AG04450 (cell line): ENCODE measurements at regions not wholly inside any gene's neighbourhood (a gene's known extent, or its start where the extent isn't known, plus 50 kb on each side); places are given as distances from the start of the nearest gene placed in this dataset.

Experiments used
- CTCF ChIA-PET: fragments of 300-600, 350-600 bp; formaldehyde crosslinking; extraction: SDS; loops from one replicate; lab custom pipeline; 2022; ENCODE audit warnings: antibody characterized with exemption, inconsistent platforms; lab: Charles Lee
- POLR2A ChIA-PET: fragments of 350-600 bp; formaldehyde crosslinking; extraction: SDS; loops from one replicate; lab custom pipeline; 2021; ENCODE audit warnings: antibody characterized with exemption, inconsistent platforms; lab: Yijun Ruan, JAX
- DNase-seq: peaks from one replicate; pipeline ENCODE4 v3.0.0-alpha.2; 2011; ENCODE audit warnings: low read depth, low spot score
- H3K27ac ChIP-seq: one replicate; pipeline ENCODE4 v1.5.1; 2012; ENCODE audit warnings: low read depth, low read length, control low read depth
- H3K27me3 ChIP-seq: one replicate; pipeline ENCODE4 v1.6.0; 2012; ENCODE audit warnings: low read length; ENCODE audit not compliant: control insufficient read depth, insufficient read depth
- H3K4me3 ChIP-seq: 2 replicates; pipeline ENCODE4 v1.5.1; 2011; ENCODE audit warnings: mild to moderate bottlenecking, low read depth, low read length, control low read depth
- H3K9me3 ChIP-seq: 2 replicates; pipeline ENCODE4 v1.5.1; 2012; ENCODE audit warnings: low read length; ENCODE audit not compliant: control insufficient read depth, insufficient read depth
- TF ChIP-seq, protein P1 (sequence below): IDR thresholded peaks from 2 replicates; pipeline ENCODE4 v1.5.1; 2011; ENCODE audit warnings: low read depth, low read length, control low read depth, inconsistent platforms

GRCh38 chr6:27608916-27609883 is 136.3 kb upstream of the ZNF184 start:
- TF ChIP-seq, protein P1, sequence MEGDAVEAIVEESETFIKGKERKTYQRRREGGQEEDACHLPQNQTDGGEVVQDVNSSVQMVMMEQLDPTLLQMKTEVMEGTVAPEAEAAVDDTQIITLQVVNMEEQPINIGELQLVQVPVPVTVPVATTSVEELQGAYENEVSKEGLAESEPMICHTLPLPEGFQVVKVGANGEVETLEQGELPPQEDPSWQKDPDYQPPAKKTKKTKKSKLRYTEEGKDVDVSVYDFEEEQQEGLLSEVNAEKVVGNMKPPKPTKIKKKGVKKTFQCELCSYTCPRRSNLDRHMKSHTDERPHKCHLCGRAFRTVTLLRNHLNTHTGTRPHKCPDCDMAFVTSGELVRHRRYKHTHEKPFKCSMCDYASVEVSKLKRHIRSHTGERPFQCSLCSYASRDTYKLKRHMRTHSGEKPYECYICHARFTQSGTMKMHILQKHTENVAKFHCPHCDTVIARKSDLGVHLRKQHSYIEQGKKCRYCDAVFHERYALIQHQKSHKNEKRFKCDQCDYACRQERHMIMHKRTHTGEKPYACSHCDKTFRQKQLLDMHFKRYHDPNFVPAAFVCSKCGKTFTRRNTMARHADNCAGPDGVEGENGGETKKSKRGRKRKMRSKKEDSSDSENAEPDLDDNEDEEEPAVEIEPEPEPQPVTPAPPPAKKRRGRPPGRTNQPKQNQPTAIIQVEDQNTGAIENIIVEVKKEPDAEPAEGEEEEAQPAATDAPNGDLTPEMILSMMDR: peak; percentile 69
- Histone ChIP-seq H3K4me3 (no peak overlapping the region), H3K27me3 (no peaks in the 10 kb centered on the region), H3K27ac (no peak overlapping the region), H3K9me3 (no peaks in the 10 kb centered on the region; the same call in 1 of the 2 replicates)
- no peak for DNase-seq
- POLR2A ChIA-PET: no interaction called here
- CTCF ChIA-PET: interaction anchor here (0.5 to 1.3 kb wide), 7 partner anchors 17 to 446 kb away, joined by 3 to 6 read pairs (median 3); no protein-coding TSS in a partner anchor

GRCh38 chr6:27605401-27606342 is 132.8 kb upstream of the ZNF184 start:
- TF ChIP-seq, protein P1: no peak
- ChIA-PET CTCF (interaction anchor here (1.2 kb wide), 1 partner anchor 87 kb away, joined by 3 read pairs; no protein-coding TSS in a partner anchor), POLR2A (no interaction called here)
- DNase-seq: no peak
- no peaks in the 10 kb centered on the region for H3K27me3 ChIP-seq
- H3K9me3 ChIP-seq: peaks cover 9% of the 10 kb centered on the region; the same call in 1 of the 2 replicates
- H3K4me3 ChIP-seq: peak overlapping the region; percentile 46
- H3K27ac ChIP-seq: no peak overlapping the region

GRCh38 chr6:27604986-27605385 is 132.1 kb upstream of the ZNF184 start:
- ChIA-PET CTCF (no interaction called here), POLR2A (no interaction called here)
- DNase-seq: no peak
- H3K9me3 ChIP-seq: peaks cover 9% of the 10 kb centered on the region; the same call in 1 of the 2 replicates
- peak overlapping the region; percentile 46 for H3K4me3 ChIP-seq
- no peak overlapping the region for H3K27ac ChIP-seq
- TF ChIP-seq, protein P1: no peak
- H3K27me3 ChIP-seq: no peaks in the 10 kb centered on the region

DNA sequence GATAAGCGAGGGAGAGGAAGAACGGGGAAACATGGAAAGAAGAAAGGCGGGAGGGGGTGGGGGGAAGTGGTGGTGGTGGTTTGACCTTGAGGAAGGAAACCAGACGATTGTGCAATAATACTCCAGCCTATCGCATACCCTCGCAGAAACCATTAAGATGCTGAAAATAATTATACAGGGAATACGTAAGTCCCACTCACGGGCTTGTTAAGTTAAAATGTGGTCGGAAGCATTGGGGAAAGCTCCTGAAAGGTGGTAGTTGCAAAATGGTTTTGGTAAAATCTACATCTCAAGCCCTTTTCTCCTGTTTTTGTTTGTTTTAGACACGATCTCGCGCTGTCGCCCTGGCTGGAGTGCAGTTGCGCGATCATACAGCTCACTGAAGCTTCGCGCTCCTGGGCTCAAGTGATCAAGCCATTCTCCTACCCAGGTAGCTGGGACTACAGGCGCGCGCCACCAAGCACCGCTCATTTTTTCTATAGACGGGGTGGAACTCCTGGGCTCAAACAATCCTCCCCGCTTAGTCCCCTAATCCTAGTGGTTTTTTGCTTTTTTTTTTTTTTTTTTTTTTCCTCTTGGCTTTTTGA is 128.9 kb upstream of the ZNF184 start:
- H3K27ac ChIP-seq: no peak overlapping the region
- POLR2A ChIA-PET: no interaction called here
- TF ChIP-seq, protein P1: no peak
- no peak for DNase-seq
- no peaks in the 10 kb centered on the region for H3K27me3 ChIP-seq
- CTCF ChIA-PET: no interaction called here
- H3K9me3 ChIP-seq: peaks cover 13% of the 10 kb centered on the region; the same call in 1 of the 2 replicates
- no peak overlapping the region for H3K4me3 ChIP-seq
